ENCODE measurements at regions not wholly inside any gene's neighbourhood (a gene's known extent, or its start where the extent isn't known, plus 50 kb on each side); places are given as distances from the start of the nearest gene placed in this dataset.

DNA sequence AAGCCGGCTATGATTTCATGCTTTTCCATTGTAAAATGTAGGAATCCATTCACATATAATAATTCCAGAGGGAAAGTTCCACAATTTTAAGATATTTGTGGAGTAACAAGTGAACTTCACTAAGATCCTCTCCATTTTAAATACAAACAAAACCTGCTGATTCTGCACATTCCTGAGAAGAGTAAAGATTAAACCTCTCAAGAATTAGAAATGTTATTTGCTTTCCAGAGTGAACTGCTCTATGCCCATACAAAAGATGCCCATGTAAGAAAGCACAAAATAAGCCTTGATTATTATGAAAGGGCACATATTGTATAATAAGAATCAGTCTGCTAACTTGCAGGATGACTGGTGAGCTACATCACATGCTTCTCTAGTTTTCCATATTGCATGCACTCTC is 241.5 kb downstream of the COX18 start:
- intact Hi-C loops (cut with micrococcal nuclease) = no loop called here
- TF ChIP-seq, protein P1, sequence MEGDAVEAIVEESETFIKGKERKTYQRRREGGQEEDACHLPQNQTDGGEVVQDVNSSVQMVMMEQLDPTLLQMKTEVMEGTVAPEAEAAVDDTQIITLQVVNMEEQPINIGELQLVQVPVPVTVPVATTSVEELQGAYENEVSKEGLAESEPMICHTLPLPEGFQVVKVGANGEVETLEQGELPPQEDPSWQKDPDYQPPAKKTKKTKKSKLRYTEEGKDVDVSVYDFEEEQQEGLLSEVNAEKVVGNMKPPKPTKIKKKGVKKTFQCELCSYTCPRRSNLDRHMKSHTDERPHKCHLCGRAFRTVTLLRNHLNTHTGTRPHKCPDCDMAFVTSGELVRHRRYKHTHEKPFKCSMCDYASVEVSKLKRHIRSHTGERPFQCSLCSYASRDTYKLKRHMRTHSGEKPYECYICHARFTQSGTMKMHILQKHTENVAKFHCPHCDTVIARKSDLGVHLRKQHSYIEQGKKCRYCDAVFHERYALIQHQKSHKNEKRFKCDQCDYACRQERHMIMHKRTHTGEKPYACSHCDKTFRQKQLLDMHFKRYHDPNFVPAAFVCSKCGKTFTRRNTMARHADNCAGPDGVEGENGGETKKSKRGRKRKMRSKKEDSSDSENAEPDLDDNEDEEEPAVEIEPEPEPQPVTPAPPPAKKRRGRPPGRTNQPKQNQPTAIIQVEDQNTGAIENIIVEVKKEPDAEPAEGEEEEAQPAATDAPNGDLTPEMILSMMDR (IDR thresholded peaks at IDR 0.05; ENCODE audit: borderline replicate concordance) = no peak
- Histone ChIP-seq H3K36me3 (no peaks in the 10 kb centered on the region), H3K9me3 (replicated peaks) (peaks cover 37% of the 10 kb centered on the region), H3K27me3 (ENCODE audit: low read depth) (no peaks in the 10 kb centered on the region), H3K27ac (replicated peaks) (no peak overlapping the region), H3K4me3 (no peak overlapping the region), H3K4me1 (no peaks in the 10 kb centered on the region)
- DNase-seq = no peak

DNA sequence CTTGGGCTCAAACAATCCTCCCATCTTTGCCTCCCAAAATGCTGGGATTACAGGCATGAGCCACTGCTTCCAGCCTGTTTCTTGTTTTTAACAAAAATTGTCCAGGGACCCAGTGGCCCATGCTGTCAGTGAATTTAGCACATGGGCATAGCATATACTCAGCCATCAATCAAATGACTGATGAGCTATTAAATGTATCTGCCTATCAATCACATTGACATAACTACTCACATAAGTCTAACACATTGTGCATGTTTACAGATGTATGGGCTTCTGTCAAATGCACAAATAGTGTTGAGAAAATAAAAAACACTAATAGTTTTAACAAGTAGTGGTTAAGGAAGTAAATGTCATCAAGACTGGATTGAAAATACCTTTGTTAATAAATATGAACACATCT is 249.4 kb downstream of the COX18 start:
- H3K4me1 ChIP-seq = no peaks in the 10 kb centered on the region
- DNase-seq = no peak
- H3K4me3 ChIP-seq = no peak overlapping the region
- no peak overlapping the region for H3K27ac ChIP-seq (replicated peaks)
- no peaks in the 10 kb centered on the region for H3K27me3 ChIP-seq (ENCODE audit: low read depth)
- H3K36me3 ChIP-seq = no peaks in the 10 kb centered on the region
- intact Hi-C loops (cut with micrococcal nuclease) = no loop called here
- H3K9me3 ChIP-seq (replicated peaks) = no peaks in the 10 kb centered on the region
- TF ChIP-seq, protein P1 (IDR thresholded peaks at IDR 0.05; ENCODE audit: borderline replicate concordance) = no peak

DNA sequence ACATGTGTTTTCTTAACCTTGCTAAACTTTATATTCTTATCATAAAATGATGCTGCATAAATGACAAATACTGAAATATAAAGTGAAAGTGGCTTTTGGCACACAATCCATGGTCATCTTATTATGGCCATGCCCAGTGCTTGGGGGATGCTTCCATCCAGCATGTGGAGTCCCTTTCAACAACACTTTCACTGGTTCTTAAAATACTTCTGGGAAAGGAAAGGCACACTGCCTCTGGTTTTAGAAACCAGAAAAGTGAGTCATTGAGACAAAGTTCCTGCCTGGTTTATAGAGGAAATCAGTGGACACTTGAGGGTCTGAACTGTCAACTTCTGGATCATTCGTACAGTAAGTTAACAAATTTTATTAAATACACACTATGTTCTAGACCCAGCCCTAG is 248.0 kb upstream of the ADAMTS3 start:
- Histone ChIP-seq H3K4me1 (no peaks in the 10 kb centered on the region), H3K27ac (replicated peaks) (no peak overlapping the region), H3K27me3 (ENCODE audit: low read depth) (no peaks in the 10 kb centered on the region), H3K9me3 (replicated peaks) (no peaks in the 10 kb centered on the region), H3K4me3 (no peak overlapping the region), H3K36me3 (no peaks in the 10 kb centered on the region)
- intact Hi-C loops (cut with micrococcal nuclease) = no loop called here
- DNase-seq = no peak
- TF ChIP-seq, protein P1 (IDR thresholded peaks at IDR 0.05; ENCODE audit: borderline replicate concordance) = no peak

DNA sequence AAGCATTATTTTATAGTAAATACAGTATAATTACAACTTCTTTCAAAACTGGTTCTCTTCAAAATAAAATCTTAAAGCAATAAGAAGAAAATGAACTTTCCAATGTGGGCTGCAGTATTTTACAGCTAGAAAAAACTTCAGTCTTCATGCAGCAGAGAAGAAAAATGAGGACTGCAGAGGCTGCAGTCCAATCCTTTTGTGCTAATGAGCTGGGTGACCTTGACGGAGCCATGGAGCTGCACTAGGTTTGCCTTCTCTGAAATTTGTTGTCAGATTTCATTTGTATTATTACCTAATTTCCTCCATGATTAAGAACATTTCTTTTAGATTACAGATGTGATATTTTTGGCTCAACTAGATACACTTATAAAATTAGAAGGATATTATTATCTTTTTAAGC is 245.2 kb upstream of the ADAMTS3 start:
- Histone ChIP-seq H3K4me1 (no peaks in the 10 kb centered on the region), H3K9me3 (replicated peaks) (no peaks in the 10 kb centered on the region), H3K27me3 (ENCODE audit: low read depth) (no peaks in the 10 kb centered on the region), H3K27ac (replicated peaks) (no peak overlapping the region), H3K4me3 (no peak overlapping the region), H3K36me3 (no peaks in the 10 kb centered on the region)
- DNase-seq = no peak
- intact Hi-C loops (cut with micrococcal nuclease) = no loop called here
- TF ChIP-seq, protein P1 (IDR thresholded peaks at IDR 0.05; ENCODE audit: borderline replicate concordance) = no peak

DNA sequence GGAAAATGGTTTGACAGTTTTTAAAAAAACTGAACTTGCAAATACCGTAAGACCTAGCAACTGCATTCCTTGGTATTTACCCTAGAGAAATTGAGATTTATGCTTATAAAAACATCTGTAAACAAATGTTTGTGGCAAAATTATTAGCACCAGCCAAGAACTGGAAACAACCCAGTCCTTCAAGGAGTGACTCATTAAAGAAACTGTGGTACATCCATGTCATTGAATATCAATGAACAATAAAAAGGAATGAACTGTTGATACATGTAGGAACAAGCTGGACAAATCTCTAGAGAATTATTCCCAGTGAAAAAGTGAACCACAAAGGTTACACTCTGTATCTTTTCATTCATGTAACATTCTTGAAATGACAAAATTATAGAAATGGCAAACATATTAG is 240.2 kb upstream of the ADAMTS3 start:
- intact Hi-C loops (cut with micrococcal nuclease) = no loop called here
- Histone ChIP-seq H3K4me3 (no peak overlapping the region), H3K36me3 (no peaks in the 10 kb centered on the region), H3K27ac (replicated peaks) (no peak overlapping the region), H3K27me3 (ENCODE audit: low read depth) (no peaks in the 10 kb centered on the region), H3K9me3 (replicated peaks) (no peaks in the 10 kb centered on the region), H3K4me1 (no peaks in the 10 kb centered on the region)
- no peak for DNase-seq
- TF ChIP-seq, protein P1 (IDR thresholded peaks at IDR 0.05; ENCODE audit: borderline replicate concordance) = no peak

DNA sequence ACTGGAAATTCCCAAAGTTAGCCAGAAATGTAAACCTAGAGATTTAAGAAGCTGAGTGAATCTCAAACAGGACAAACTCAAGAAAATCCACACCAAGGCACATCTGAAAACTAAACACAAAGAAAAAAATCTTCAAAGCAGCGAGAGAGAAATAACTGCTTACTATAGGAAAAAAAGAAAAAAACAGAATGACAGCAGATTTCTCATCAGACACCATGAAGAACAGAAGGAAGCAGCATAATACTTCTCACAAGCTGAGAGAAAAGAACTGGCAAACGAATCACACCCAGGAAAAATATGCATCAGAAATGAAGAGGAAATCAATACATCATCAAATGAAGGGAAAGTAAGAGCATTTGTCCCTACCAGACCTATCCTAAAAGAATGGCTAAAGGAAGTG is 236.3 kb upstream of the ADAMTS3 start:
- H3K4me1 ChIP-seq = no peaks in the 10 kb centered on the region
- H3K27ac ChIP-seq (replicated peaks) = no peak overlapping the region
- H3K36me3 ChIP-seq = no peaks in the 10 kb centered on the region
- H3K9me3 ChIP-seq (replicated peaks) = peaks cover 3% of the 10 kb centered on the region
- TF ChIP-seq, protein P1 (IDR thresholded peaks at IDR 0.05; ENCODE audit: borderline replicate concordance) = no peak
- DNase-seq = no peak
- H3K4me3 ChIP-seq = no peak overlapping the region
- no peaks in the 10 kb centered on the region for H3K27me3 ChIP-seq (ENCODE audit: low read depth)
- intact Hi-C loops (cut with micrococcal nuclease) = no loop called here

All from left ventricle myocardium inferior (tissue), 1 donor.